GM23338 (cell line): ENCODE measurements at regions not wholly inside any gene's neighbourhood (a gene's known extent, or its start where the extent isn't known, plus 50 kb on each side); places are given as distances from the start of the nearest gene placed in this dataset.
"Not testable (repeated sequence)": the region's sequence is repeated elsewhere in the genome, so short reads cannot be mapped to it uniquely, and the experiment has no call there.

Source experiments
- ATAC-seq: fragments of 200-7000 bp; cut with Tn5 transposase; 3 replicates; pipeline ENCODE4 v1.9.1; 2020
- DNase-seq: peaks from one replicate; pipeline ENCODE4 v3.0.0-alpha.2; 2015; ENCODE audit warnings: low spot score
- H2AFZ ChIP-seq: fragments of 200-600 bp; sonication (generic); 2 replicates; pipeline ENCODE4 v1.8.0; 2016; ENCODE audit warnings: antibody characterized with exemption, mild to moderate bottlenecking, moderate library complexity
- H3F3A ChIP-seq: fragments of 200-600 bp; sonication (generic); replicated peaks from 2 replicates; pipeline ENCODE4 v1.8.0; 2017; ENCODE audit warnings: antibody characterized with exemption, mixed run types, low read depth
- H3K27ac ChIP-seq: fragments of 200-600 bp; sonication (generic); 2 replicates; pipeline ENCODE4 v1.6.1; 2016; ENCODE audit warnings: low read depth
- H3K27me3 ChIP-seq: fragments of 200-600 bp; sonication (generic); 2 replicates; pipeline ENCODE4 v1.8.0; 2016; ENCODE audit warnings: mild to moderate bottlenecking, mixed run types, moderate library complexity; ENCODE audit not compliant: insufficient read depth
- H3K36me3 ChIP-seq: fragments of 200-600 bp; sonication (generic); 2 replicates; pipeline ENCODE4 v1.8.0; 2016; ENCODE audit warnings: mild to moderate bottlenecking; ENCODE audit not compliant: insufficient read depth
- H3K4me1 ChIP-seq: fragments of 200-600 bp; sonication (generic); 2 replicates; pipeline ENCODE4 v1.8.0; 2016; ENCODE audit warnings: mild to moderate bottlenecking, moderate library complexity; ENCODE audit not compliant: insufficient read depth
- H3K4me2 ChIP-seq: fragments of 200-600 bp; sonication (generic); 2 replicates; pipeline ENCODE4 v1.7.1; 2017; ENCODE audit warnings: mixed run types
- H3K4me3 ChIP-seq: fragments of 200-600 bp; sonication (generic); 2 replicates; pipeline ENCODE4 v1.6.1; 2016; ENCODE audit warnings: mixed run types
- H3K79me2 ChIP-seq: fragments of 200-600 bp; sonication (generic); replicated peaks from 2 replicates; pipeline ENCODE4 v1.8.0; 2017; ENCODE audit warnings: mild to moderate bottlenecking; ENCODE audit not compliant: insufficient read depth
- H3K9me2 ChIP-seq: fragments of 200-600 bp; sonication (generic); 2 replicates; pipeline ENCODE4 v1.8.0; 2017; ENCODE audit not compliant: insufficient read depth
- H4K20me1 ChIP-seq: fragments of 200-600 bp; sonication (generic); replicated peaks from 2 replicates; pipeline ENCODE4 v1.8.0; 2017; ENCODE audit warnings: mild to moderate bottlenecking; ENCODE audit not compliant: insufficient read depth
- H3K27ac Mint-ChIP-seq: 2 replicates; pipeline ENCODE4 v1.8.0; 2020; ENCODE audit warnings: inconsistent platforms, mild to moderate bottlenecking, moderate library complexity, mixed read lengths
- H3K27me3 Mint-ChIP-seq: 3 replicates; pipeline ENCODE4 v1.8.0; 2022; ENCODE audit warnings: low read depth, mild to moderate bottlenecking, moderate library complexity, mixed read lengths, inconsistent platforms; ENCODE audit not compliant: insufficient read depth, poor library complexity
- H3K36me3 Mint-ChIP-seq: 3 replicates; pipeline ENCODE4 v1.8.0; 2021; ENCODE audit warnings: low read depth, mild to moderate bottlenecking, inconsistent platforms, moderate library complexity, mixed read lengths
- H3K4me1 Mint-ChIP-seq: 3 replicates; pipeline ENCODE4 v1.8.0; 2020; ENCODE audit warnings: mild to moderate bottlenecking, inconsistent platforms, mixed read lengths
- H3K4me3 Mint-ChIP-seq: 3 replicates; pipeline ENCODE4 v1.8.0; 2021; ENCODE audit warnings: moderate library complexity, mild to moderate bottlenecking, inconsistent platforms, mixed read lengths
- H3K9me3 Mint-ChIP-seq: 3 replicates; pipeline ENCODE4 v1.8.0; 2020; ENCODE audit warnings: moderate library complexity, mild to moderate bottlenecking, inconsistent platforms, mixed read lengths
- CREB1 ChIP-seq: fragments of 250-450 bp; sonication (Bioruptor Pico); IDR thresholded peaks from 2 replicates; pipeline ENCODE4 v1.5.0; 2020; ENCODE audit warnings: low read depth, mild to moderate bottlenecking, moderate library complexity
- EZH2 ChIP-seq: fragments of 200-600 bp; sonication (generic); IDR thresholded peaks from one replicate; pipeline ENCODE4 v1.8.0; 2017; ENCODE audit warnings: antibody characterized with exemption, mild to moderate bottlenecking, low read depth; ENCODE audit not compliant: unreplicated experiment
- JUNB ChIP-seq: IDR thresholded peaks from one replicate; pipeline ENCODE4 v1.6.1; 2016; ENCODE audit warnings: antibody characterized with exemption; ENCODE audit not compliant: unreplicated experiment
- NANOG ChIP-seq: IDR thresholded peaks from 2 replicates; pipeline ENCODE4 v1.6.1; 2016; ENCODE audit warnings: antibody characterized with exemption, borderline replicate concordance
- POLR2AphosphoS5 ChIP-seq: IDR thresholded peaks from 2 replicates; pipeline ENCODE4 v1.6.1; 2016; ENCODE audit warnings: antibody characterized with exemption, low read depth
- REST ChIP-seq: IDR thresholded peaks from one replicate; pipeline ENCODE4 v1.6.1; 2018; ENCODE audit warnings: antibody characterized with exemption; ENCODE audit not compliant: unreplicated experiment
- STAT1 ChIP-seq: IDR thresholded peaks from one replicate; pipeline ENCODE4 v1.6.1; 2016; ENCODE audit warnings: antibody characterized with exemption; ENCODE audit not compliant: unreplicated experiment
- ZNF114 ChIP-seq: fragments of 250-450 bp; sonication (Bioruptor Pico); IDR thresholded peaks from 2 replicates; pipeline ENCODE4 v1.5.0; 2020; ENCODE audit warnings: mild to moderate bottlenecking, moderate library complexity
- ZNF331 ChIP-seq: fragments of 250-450 bp; sonication (Bioruptor Pico); IDR thresholded peaks from 2 replicates; pipeline ENCODE4 v1.5.0; 2020; ENCODE audit warnings: low read depth, mild to moderate bottlenecking, moderate library complexity
- TF ChIP-seq, protein P1 (sequence below): IDR thresholded peaks from 2 replicates; pipeline ENCODE4 v1.6.1; 2016; ENCODE audit warnings: antibody characterized with exemption

DNA sequence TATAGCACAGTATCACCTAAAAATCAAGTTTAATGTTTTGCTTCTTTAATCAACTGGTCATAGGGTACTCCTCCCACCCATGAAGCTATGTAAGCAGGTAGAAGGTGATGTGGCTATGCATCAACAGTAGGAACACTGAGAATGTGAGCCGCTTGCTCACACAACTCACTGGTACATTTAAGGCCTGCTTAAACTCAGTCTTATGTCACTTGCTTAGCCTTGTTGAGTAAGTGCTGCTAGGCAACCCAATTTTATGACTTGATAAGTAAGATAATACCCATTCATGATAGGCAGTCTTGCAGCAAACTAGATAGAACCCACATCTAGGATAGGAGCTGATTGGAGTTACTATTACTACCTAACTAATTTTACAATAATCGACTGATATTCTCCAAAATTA lies 70.0 kb upstream of the BMP4 start:
- Mint-ChIP-seq H3K9me3 (peaks cover 27% of the 10 kb centered on the region), H3K4me1 (no peaks in the 10 kb centered on the region), H3K27me3 (no peaks in the 10 kb centered on the region), H3K36me3 (peaks cover 2% of the 10 kb centered on the region; the same call in 2 of the 3 replicates), H3K27ac (no peak overlapping the region), H3K4me3 (no peak overlapping the region)
- Histone ChIP-seq H3K79me2 (no peaks in the 10 kb centered on the region), H3K4me1 (no peaks in the 10 kb centered on the region), H3K9me2 (no peaks in the 10 kb centered on the region), H4K20me1 (no peaks in the 10 kb centered on the region), H3F3A (no peaks in the 10 kb centered on the region), H3K27ac (no peak overlapping the region), H3K36me3 (peaks cover 3% of the 10 kb centered on the region; the same call in 1 of the 2 replicates), H3K4me3 (no peak overlapping the region), H3K27me3 (no peaks in the 10 kb centered on the region), H2AFZ (no peak overlapping the region), H3K4me2 (no peak overlapping the region)
- ATAC-seq, result no peak
- DNase-seq, result no peak
- no peak for TF ChIP-seq STAT1

DNA sequence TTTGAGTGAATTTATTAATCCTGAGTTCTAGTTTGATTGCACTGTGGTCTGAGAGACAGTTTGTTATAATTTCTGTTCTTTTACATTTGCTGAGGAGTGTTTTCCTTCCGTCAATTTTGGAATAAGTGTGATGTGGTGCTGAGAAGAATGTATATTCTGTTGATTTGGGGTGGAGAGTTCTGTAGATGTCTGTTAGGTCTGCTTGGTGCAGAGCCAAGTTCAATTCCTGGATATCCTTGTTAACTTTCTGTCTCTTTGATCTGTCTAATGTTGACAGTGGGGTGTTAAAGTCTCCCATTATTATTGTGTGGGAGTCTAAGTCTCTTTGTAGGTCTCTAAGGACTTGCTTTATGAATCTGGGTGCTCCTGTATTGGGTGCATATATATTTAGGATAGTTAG lies 74.4 kb upstream of the BMP4 start:
- not testable (repeated sequence) for H3K27me3 ChIP-seq, H3K4me3 ChIP-seq, H3K4me1 Mint-ChIP-seq, H3K4me1 ChIP-seq, H3K4me3 Mint-ChIP-seq, H3K9me2 ChIP-seq, H2AFZ ChIP-seq, H3K36me3 ChIP-seq, DNase-seq, H3K27me3 Mint-ChIP-seq, H3K27ac ChIP-seq, H4K20me1 ChIP-seq, H3K4me2 ChIP-seq, H3K79me2 ChIP-seq, H3K27ac Mint-ChIP-seq, H3F3A ChIP-seq, ATAC-seq
- H3K36me3 Mint-ChIP-seq, result peaks cover 21% of the 10 kb centered on the region
- peaks cover 52% of the 10 kb centered on the region for H3K9me3 Mint-ChIP-seq

DNA sequence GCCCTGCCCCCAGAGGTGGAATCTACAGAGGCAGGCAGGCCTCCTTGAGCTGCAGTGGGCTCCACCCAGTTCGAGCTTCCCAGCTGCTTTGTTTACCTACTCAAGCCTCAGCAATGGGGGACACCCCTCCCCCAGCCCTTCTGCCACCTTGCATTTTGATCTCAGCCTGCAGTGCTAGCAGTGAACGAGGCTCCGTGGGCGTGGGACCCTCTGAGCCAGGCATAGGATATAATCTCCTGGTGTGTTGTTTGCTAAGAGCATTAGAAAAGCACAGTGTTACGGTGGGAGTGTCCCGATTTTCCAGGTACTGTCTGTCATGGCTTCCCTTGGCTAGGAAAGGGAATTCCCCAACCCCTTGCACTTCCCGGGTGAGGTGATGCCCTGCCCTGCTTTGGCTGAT lies 76.7 kb upstream of the BMP4 start:
- Mint-ChIP-seq H3K36me3 (peaks cover 20% of the 10 kb centered on the region), H3K9me3 (peaks cover 52% of the 10 kb centered on the region)
- not testable (repeated sequence) for H3F3A ChIP-seq, H3K27me3 ChIP-seq, H4K20me1 ChIP-seq, ATAC-seq, H2AFZ ChIP-seq, H3K27ac ChIP-seq, H3K27me3 Mint-ChIP-seq, H3K79me2 ChIP-seq, H3K4me1 ChIP-seq, H3K4me2 ChIP-seq, H3K27ac Mint-ChIP-seq, H3K9me2 ChIP-seq, H3K4me3 Mint-ChIP-seq, H3K36me3 ChIP-seq, H3K4me3 ChIP-seq, DNase-seq, H3K4me1 Mint-ChIP-seq

- no peak overlapping the region for H3K4me3 ChIP-seq
- no peak for DNase-seq
- H3K9me2 ChIP-seq, result no peaks in the 10 kb centered on the region
- H4K20me1 ChIP-seq, result no peaks in the 10 kb centered on the region
- H3K4me2 ChIP-seq, result no peak overlapping the region
- no peak overlapping the region for H3K4me3 Mint-ChIP-seq
- H3K4me1 Mint-ChIP-seq, result no peaks in the 10 kb centered on the region
- H3K36me3 Mint-ChIP-seq, result peaks cover 14% of the 10 kb centered on the region
- H3K27me3 ChIP-seq, result no peaks in the 10 kb centered on the region
- H2AFZ ChIP-seq, result no peak overlapping the region
- no peaks in the 10 kb centered on the region for H3K79me2 ChIP-seq
- no peak for ATAC-seq
- H3K36me3 ChIP-seq, result peaks cover 9% of the 10 kb centered on the region; the same call in 1 of the 2 replicates
- H3K27ac ChIP-seq, result no peak overlapping the region
- no peaks in the 10 kb centered on the region for H3K27me3 Mint-ChIP-seq
- peaks cover 20% of the 10 kb centered on the region for H3K9me3 Mint-ChIP-seq
- H3K27ac Mint-ChIP-seq, result no peak overlapping the region
- no peaks in the 10 kb centered on the region for H3F3A ChIP-seq
- no peaks in the 10 kb centered on the region for H3K4me1 ChIP-seq
- TF ChIP-seq JUNB (no peak), POLR2AphosphoS5 (no peak), REST (no peak), EZH2 (no peak), NANOG (no peak), ZNF114 (CRISPR knock-in tag) (no peak), CREB1 (CRISPR knock-in tag) (no peak), ZNF331 (CRISPR knock-in tag) (no peak)
- TF ChIP-seq, protein P1, sequence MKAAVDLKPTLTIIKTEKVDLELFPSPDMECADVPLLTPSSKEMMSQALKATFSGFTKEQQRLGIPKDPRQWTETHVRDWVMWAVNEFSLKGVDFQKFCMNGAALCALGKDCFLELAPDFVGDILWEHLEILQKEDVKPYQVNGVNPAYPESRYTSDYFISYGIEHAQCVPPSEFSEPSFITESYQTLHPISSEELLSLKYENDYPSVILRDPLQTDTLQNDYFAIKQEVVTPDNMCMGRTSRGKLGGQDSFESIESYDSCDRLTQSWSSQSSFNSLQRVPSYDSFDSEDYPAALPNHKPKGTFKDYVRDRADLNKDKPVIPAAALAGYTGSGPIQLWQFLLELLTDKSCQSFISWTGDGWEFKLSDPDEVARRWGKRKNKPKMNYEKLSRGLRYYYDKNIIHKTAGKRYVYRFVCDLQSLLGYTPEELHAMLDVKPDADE, result no peak
Observed at GRCh38 chr14:54038724-54039123, 82.1 kb upstream of the BMP4 start.
